ENCODE measurements at regions not wholly inside any gene's neighbourhood (a gene's known extent, or its start where the extent isn't known, plus 50 kb on each side); places are given as distances from the start of the nearest gene placed in this dataset.

DNA sequence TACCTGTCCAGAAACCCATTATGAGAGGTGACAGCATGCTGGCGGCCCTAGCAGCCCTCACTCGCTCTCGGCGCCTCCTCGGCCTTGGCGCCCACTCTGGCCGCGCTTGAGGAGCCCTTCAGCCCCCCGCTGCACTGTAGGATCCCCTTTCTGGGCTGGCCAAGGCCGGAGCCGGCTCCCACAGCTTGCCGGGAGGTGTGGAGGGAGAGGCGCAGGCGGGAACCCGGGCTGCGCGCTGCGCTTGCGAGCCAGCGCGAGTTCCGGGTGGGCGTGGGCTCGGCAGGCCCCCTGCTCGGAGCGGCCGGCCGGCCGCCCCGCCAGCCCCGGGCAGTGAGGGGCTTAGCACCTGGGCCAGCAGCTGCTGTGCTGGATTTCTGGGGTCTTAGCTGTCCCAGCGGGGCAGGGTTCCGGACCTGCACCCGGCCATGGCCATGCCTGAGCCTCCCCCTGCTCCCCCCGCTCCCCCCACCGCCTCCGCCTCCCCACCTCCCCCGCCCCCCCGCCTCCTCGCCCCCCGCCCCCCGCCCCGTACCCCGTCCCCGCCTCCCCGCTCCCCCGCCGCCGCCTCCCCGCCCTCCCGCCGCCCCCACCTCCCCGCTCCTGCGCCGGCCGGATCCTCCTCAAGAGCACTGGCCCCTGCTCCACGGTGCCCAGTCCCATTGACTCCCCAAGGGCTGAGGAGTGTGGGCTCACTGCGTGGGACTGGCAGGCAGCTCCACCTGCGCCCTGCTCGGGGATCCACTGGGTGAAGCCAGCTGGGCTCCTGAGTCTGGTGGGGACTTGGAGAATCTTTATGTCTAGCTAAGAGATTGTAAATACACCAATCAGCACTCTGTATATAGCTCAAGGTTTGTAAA, 163.1 kb downstream of the KLHL28 start:
- in situ Hi-C loops (cut with HindIII; ENCODE audit: low pct_unique_long_range_greater_than_20kb, low sequenced_read_pairs), result no loop called here
- no peak for DNase-seq (ENCODE audit: low read depth, low spot score)

DNA sequence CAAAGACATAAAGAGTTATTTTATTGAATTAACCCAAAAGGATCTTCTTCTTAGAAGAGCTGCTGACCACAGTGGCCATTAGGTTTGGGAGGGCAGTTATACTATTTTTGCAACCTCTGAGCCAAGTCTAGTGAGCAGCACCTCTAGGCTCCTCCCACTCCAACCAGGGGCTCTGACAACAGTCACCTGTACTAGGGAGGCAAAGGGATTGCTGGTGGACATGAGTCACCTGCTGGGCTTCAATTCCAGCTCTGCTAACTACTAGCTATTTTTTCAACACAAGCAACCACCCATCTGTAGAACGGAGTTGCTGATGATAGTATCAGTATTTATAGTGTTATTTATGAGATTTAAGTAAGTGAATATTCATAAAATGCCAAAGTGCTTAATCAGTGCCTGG, 166.0 kb downstream of the KLHL28 start:
- in situ Hi-C loops (cut with HindIII; ENCODE audit: low pct_unique_long_range_greater_than_20kb, low sequenced_read_pairs), result no loop called here
- no peak for DNase-seq (ENCODE audit: low read depth, low spot score)

DNA sequence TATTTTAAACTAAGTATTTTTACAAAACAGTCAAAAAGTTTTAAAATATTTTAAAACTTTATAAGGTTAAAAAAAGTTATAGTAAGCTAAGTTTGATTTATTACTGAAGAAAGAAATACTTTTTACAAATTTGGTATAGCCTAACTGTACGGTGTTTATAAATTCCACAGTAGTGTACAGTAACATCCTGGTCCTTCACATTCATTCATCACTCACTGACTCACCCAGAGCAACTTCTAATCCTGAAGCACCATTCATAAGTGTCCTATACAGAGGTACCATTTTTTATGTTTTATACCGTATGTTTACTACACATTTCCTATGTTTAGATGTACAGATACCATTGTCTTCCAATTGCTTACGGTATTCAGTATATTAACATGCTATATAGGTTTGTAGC, 170.0 kb downstream of the KLHL28 start:
- DNase-seq (ENCODE audit: low read depth, low spot score), result no peak
- in situ Hi-C loops (cut with HindIII; ENCODE audit: low pct_unique_long_range_greater_than_20kb, low sequenced_read_pairs), result no loop called here

DNA sequence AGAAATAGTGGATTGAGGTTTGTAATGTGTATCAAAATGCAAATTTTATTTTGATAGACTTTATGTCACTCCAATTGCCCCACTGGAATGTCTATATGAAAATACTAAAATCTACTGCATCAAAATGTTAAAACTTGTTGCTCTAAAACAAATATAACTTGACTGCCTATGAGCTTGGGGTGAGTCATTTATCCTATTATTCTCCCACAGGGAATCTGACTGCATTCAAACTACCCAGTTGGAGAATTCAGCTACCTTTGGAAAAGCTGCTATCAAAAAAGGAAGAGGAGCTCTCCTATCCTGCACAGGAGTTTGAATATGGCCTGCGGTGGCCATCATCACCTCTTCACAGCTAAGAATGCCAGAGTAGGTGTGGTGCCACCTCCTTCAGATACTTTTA, 173.1 kb downstream of the KLHL28 start:
- no peak for DNase-seq (ENCODE audit: low read depth, low spot score)
- in situ Hi-C loops (cut with HindIII; ENCODE audit: low pct_unique_long_range_greater_than_20kb, low sequenced_read_pairs), result no loop called here

DNA sequence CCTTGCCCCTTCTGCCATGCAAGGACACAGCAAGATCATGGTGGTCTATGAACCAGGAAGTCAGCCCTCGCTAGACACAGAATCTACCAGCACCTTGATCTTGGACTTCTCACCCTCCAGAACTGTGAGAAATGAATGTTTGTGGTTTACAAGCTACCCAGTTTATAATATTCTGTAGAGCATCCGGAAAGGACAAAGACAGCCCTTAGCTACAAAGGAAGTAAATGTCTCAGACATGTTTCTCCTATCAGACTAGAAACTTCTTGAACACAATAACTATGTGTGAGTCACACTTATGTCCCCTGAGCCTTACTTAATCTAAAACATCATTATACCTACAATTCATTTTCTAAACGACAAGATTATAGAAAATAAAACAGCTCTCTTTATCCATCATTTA, 176.7 kb downstream of the KLHL28 start:
- peak; percentile 3 for DNase-seq (ENCODE audit: low read depth, low spot score)
- in situ Hi-C loops (cut with HindIII; ENCODE audit: low pct_unique_long_range_greater_than_20kb, low sequenced_read_pairs), result no loop called here

DNA sequence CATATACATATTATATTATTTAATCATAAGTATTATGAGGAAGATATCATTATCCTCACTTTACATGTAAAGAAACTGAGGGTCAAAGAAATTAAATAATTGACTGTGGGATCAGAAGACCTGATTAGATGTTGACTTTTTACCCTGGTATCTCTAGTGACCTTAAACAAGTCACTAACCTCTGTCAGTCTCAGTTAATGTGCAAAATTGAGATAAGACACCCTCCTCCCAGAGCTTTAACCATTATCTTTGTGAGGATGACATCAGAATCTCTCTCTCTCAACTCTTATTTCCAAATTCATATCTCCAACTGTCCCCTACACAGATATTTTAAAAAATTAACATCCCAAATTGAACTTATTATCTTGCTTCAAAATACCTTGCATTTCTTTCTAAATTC, 177.8 kb downstream of the KLHL28 start:
- DNase-seq (ENCODE audit: low read depth, low spot score), result no peak
- in situ Hi-C loops (cut with HindIII; ENCODE audit: low pct_unique_long_range_greater_than_20kb, low sequenced_read_pairs), result no loop called here

DNA sequence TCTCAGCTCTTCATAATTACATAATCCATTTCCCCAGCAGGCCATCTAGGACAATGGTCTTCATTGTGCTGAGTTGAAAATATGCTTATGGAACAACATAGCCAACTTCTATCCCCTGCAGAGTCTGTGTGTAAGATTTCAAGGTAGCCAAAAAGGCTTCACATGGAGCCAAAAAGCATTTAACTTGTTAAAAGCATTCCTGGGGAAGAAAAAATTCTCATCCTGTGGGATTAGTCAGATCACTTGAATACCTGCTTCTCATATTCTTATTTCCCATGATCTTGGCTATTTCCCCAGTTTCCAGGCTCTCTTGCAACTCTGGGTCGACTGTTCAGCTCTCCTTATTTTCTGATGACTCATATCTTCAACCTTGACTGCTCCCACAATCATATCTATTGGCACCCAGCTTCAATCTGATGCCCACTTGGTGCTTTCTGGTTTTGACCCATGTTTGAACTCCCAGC, 178.9 kb downstream of the KLHL28 start:
- DNase-seq (ENCODE audit: low read depth, low spot score), result peak; percentile 49

DNA sequence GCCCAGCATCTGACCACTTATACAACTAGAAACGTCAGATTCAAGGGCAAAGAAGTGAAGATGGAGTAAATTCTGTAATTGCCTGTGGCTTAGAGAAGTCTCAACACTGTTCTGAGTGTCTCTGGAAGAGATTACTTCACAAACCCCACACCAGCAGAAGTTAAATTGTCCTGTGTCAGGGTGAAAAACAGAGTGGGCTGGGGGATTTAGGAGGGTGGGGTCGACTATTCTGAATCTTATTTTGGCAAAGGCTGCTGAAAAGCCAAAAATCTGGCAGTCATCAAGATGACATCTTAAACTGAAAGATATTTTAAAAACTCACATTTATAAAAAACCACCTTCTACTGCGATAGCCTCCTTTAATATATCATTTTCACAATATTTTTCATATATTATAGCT, 180.8 kb downstream of the KLHL28 start:
- in situ Hi-C loops (cut with HindIII; ENCODE audit: low pct_unique_long_range_greater_than_20kb, low sequenced_read_pairs), result no loop called here
- no peak for DNase-seq (ENCODE audit: low read depth, low spot score)

More for the DNA sequence above, 178.9 kb downstream of the KLHL28 start:
- in situ Hi-C loops (cut with HindIII; ENCODE audit: low pct_unique_long_range_greater_than_20kb, low sequenced_read_pairs), result no loop called here

DNA sequence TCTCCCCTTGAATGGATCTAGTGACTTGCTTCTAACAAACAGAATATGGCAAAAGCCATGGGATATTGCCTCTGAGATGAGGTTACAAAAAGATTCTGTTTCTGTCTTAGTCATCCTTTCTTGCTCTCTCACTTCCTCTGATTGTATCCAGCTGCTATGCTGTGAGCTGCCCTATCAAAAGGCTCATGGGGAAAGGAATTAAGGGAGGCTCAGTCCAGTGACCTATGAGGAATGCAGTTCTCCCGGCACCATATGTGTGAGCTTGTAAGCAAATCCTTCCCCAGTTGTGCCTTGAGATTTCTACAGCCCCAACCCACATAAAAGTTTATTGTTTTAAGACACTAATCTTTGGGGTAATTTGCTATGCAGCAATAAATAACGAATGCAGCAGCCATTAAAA, 183.1 kb downstream of the KLHL28 start:
- in situ Hi-C loops (cut with HindIII; ENCODE audit: low pct_unique_long_range_greater_than_20kb, low sequenced_read_pairs), result no loop called here
- peak; percentile 90 for DNase-seq (ENCODE audit: low read depth, low spot score)

DNA sequence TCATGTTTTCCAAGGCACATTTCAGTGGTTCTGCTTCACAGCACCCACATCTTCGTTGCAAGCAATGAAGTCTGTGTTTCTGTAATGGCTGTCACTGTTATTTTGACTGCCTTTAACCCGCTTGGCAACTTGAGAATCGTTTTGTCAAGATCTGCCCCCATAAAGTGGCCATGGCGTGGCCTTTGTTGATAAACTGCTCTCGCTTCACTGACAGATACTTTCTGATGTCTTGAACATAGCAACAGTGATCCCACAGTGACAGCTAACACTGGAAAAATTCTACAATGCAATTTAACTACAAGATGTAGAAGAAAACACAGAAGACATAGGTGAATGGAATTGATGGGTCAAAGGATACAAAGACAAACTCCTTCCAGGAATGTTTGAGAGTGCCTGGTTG, 184.2 kb downstream of the KLHL28 start:
- in situ Hi-C loops (cut with HindIII; ENCODE audit: low pct_unique_long_range_greater_than_20kb, low sequenced_read_pairs), result no loop called here

DNA sequence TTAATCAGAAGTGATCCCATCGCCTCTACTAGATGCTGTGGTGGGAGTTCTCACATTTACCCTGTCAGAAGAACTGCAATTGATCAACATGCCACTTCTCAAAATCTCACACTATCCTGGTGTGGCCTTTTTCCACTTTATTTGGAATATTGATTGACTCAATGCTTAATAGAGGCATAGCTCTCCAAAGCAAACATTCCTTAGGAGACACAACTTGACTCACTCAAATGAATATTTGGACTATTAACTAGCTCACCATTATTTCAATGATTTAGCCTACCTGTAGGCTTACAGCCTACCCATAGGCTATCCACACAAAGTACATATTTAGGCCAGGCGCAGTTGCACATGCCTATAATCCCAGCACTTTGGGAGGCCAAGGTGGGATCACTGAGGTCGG, 186.5 kb downstream of the KLHL28 start:
- in situ Hi-C loops (cut with HindIII; ENCODE audit: low pct_unique_long_range_greater_than_20kb, low sequenced_read_pairs), result no loop called here
- no peak for DNase-seq (ENCODE audit: low read depth, low spot score)

More for the DNA sequence above, 184.2 kb downstream of the KLHL28 start:
- DNase-seq (ENCODE audit: low read depth, low spot score), result no peak

DNA sequence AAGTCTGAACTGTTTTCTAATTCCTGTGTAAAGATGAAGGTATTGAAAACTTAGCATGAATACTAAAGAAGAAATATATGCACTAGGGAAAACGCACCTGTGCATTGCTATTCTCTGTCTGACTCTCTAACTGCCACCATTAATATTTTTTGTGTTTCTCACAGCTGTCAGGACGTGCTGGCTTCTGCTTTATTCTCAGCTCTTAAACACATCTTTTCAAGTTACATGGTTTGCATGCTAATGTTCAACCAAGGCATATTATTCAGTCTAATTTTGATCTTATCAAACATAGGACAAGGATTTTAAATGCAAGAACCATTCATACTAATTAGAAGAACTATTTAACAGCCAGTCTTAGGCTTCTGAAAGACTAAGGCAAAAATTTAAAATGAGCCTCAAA, 187.4 kb downstream of the KLHL28 start:
- in situ Hi-C loops (cut with HindIII; ENCODE audit: low pct_unique_long_range_greater_than_20kb, low sequenced_read_pairs), result no loop called here
- DNase-seq (ENCODE audit: low read depth, low spot score), result no peak

DNA sequence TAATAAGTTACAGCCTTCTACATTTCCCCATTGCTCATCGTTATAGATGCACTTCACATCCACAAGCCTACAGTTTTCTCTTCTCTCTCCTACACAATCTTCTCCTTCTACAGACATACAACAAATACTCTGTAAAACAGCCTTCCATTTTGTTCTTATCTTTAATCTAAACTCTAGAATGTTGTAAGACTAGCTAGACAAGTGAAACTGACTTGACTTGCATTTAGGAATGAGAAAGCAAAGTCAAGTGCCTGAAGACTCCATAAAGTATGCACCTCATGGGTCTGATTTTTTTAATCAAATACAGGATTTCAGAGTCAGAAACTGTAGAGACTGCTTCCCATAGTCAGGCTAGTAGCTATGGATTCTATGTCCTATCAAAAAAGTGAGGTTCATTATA, 190.3 kb downstream of the KLHL28 start:
- in situ Hi-C loops (cut with HindIII; ENCODE audit: low pct_unique_long_range_greater_than_20kb, low sequenced_read_pairs), result no loop called here
- no peak for DNase-seq (ENCODE audit: low read depth, low spot score)

DNA sequence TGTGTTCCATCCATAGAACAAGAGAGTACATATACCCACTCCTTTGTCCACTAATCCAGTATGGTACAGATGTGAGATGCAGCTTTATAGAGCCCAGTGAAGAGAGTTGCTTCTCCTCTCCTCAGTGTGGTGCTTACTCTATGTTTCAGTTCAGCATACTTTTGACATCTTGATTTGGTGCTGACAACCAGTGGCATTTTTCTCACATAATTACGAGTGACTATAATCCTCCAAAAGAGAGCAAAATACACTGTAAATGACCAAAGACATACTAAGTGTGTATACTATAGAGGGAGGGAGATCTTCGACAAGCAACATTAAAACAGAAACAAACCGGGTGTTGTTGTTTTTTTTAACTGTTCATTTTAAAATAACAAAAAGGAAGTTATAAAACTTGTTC, 191.5 kb downstream of the KLHL28 start:
- in situ Hi-C loops (cut with HindIII; ENCODE audit: low pct_unique_long_range_greater_than_20kb, low sequenced_read_pairs), result no loop called here
- DNase-seq (ENCODE audit: low read depth, low spot score), result no peak

DNA sequence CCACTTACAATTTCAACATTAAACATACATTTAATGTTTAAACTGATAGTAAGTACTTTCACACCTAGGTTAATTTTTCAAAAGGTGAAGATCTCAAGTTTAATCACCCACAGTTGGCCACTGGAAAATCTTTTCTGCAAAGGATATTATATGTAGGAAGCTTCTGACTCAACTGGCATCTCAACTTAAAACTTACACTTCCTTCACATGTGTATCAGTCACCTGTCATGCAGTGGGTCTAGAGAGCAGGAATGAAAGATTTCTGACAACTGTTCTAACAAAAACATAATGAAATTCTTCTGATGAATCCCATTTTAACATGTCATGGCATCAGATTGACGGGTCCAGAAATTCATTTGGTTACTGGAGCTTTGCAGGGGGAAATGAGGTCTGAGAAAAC, 192.8 kb downstream of the KLHL28 start:
- no peak for DNase-seq (ENCODE audit: low read depth, low spot score)
- in situ Hi-C loops (cut with HindIII; ENCODE audit: low pct_unique_long_range_greater_than_20kb, low sequenced_read_pairs), result no loop called here

DNA sequence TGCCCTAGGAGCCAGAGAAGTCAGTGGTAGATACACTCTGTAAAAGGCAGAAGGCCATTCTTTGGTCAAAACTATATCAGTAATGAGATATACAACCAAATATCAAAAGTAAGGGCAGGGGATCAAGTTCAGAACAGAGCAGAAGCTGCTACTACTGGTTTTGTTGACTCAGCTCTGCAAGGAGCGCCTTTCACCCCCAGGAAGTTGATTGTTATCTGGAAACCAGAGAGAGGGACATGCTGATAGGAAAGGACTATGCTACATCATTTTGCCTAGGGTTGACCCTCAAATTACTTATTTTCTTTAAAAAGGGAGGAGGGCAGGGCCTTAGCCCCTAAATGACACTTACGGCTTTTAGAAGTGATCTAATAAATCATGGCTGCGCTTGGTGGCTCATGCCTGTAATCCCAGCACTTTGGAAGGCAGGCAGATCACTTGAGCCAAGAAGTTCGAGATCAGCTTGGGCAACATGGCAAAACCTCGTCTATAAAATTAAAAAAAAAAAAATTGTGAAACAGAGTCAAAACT, 194.0 kb downstream of the KLHL28 start:
- in situ Hi-C loops (cut with HindIII; ENCODE audit: low pct_unique_long_range_greater_than_20kb, low sequenced_read_pairs), result no loop called here
- no peak for DNase-seq (ENCODE audit: low read depth, low spot score)

DNA sequence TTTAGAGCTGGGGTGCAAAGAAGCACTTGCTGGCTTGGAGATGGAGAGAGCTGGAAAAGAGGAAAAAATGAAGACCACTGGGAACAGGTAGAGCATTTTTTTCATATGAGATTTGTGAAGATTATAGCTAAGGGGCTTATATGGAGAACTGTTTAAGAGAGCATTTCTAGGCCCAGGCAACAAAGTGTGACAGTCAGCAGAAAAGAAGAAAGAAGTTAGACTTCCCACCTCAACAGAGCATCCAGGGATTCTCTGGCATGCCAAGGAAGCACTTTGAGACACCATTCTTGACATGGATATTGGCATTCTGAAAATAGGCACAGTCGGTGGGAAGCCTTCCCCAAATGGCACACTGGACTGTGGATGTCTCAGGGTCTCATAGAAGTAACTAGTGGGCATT, 195.5 kb downstream of the KLHL28 start:
- in situ Hi-C loops (cut with HindIII; ENCODE audit: low pct_unique_long_range_greater_than_20kb, low sequenced_read_pairs), result no loop called here

DNA sequence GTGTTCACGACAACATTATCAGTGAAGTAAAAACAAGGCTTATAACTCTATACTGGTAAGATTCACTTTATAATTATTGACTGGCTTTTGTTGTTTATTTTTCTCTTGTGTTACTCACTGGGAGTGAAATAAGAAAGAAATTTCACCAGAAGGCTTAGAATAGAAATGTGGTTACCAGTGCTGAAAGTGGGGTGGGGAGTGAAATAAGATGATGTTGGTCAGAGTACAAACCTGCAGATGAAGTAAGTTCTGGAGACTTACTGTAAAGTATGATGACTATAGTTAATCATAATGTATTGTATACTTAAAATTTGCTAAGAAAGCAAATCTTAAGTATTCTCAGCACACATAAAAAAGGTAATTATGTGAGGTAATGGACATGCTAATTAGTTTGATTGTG, 198.4 kb downstream of the KLHL28 start:
- no peak for DNase-seq (ENCODE audit: low read depth, low spot score)
- in situ Hi-C loops (cut with HindIII; ENCODE audit: low pct_unique_long_range_greater_than_20kb, low sequenced_read_pairs), result no loop called here

More for the DNA sequence above, 195.5 kb downstream of the KLHL28 start:
- DNase-seq (ENCODE audit: low read depth, low spot score), result no peak

DNA sequence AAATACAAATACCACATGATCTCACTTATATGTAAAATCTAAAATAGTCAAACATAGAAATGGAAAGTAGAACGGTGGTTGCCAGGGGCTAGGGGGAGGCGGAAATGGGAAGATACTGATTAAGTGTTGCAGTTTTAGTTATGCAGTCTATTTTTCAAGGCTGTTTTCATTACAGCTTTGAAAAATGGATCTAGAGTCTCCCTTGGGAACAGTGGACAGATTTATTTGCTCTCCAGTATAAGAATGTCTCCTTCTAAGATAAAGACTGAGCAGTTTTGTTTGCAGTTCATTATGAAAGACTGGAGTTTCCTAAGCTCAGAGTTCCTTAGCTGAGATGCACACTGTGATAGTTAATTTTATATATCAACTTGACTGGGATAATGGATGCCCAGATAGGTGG, 202.5 kb downstream of the KLHL28 start:
- DNase-seq (ENCODE audit: low read depth, low spot score), result no peak
- in situ Hi-C loops (cut with HindIII; ENCODE audit: low pct_unique_long_range_greater_than_20kb, low sequenced_read_pairs), result no loop called here
